OCI-LY3 (cell line): ENCODE measurements at regions not wholly inside any gene's neighbourhood (a gene's known extent, or its start where the extent isn't known, plus 50 kb on each side); places are given as distances from the start of the nearest gene placed in this dataset.

Experiments
- CTCF ChIP-seq: fragments of 200-600, 300-600 bp; sonication (generic); IDR thresholded peaks from 2 replicates; pipeline ENCODE4 v1.5.1; 2014; ENCODE audit warnings: antibody characterized with exemption, low read length, low read depth
- EZH2phosphoT487 ChIP-seq: fragments of 200-600 bp; shearing (Covaris generic); IDR thresholded peaks from 2 replicates; pipeline ENCODE4 v1.6.1; 2018; ENCODE audit warnings: antibody characterized with exemption, mixed run types, low read depth

DNA sequence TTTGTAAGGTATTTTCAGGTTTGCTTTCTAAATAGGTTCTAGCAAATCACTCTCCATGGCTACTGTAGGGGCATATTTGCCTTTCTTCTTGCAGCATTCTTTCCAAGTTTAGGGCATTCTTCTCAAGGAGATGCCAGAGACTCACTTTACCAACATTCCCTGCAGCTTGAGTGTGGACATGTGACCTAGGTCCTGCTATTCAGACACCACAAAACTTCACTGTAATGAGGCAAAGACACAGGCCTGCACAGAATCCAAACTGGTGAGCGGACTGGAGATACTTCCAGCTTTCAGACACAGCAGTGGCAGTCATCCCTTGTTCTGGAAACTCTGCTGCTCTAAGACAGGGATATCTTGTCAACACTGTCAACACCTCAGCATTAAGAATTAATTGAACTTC is 146.4 kb upstream of the PFN2 start:
- TF ChIP-seq CTCF (no peak), EZH2phosphoT487 (no peak)
